ENCODE measurements at regions not wholly inside any gene's neighbourhood (a gene's known extent, or its start where the extent isn't known, plus 50 kb on each side); places are given as distances from the start of the nearest gene placed in this dataset.
"Not testable (repeated sequence)": the region's sequence is repeated elsewhere in the genome, so short reads cannot be mapped to it uniquely, and the experiment has no call there.

GRCh38 chr5:36481454-36482120 is 124.8 kb upstream of the SLC1A3 start:
- DNase-seq (ENCODE audit: low spot score), result no peak

DNA sequence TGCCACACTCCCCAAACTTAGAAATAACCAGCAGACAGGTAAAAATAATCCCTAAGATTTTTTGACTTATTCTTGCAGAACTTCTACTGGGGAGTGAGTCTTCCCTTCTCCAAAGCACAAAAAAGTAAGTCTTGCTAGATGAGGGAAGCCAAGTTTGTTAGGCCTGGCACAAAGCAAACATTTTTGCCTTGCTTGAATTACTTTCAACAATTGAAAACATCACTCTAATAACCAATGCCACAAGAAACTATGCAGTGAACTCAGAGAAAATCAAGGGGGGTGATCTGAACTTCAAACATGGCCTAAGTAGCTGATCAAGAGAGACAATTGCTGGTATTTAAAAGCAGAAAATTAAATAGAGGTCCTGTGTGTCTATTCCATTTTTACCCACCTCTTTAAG is 123.6 kb upstream of the SLC1A3 start:
- no peak for DNase-seq (ENCODE audit: low spot score)

DNA sequence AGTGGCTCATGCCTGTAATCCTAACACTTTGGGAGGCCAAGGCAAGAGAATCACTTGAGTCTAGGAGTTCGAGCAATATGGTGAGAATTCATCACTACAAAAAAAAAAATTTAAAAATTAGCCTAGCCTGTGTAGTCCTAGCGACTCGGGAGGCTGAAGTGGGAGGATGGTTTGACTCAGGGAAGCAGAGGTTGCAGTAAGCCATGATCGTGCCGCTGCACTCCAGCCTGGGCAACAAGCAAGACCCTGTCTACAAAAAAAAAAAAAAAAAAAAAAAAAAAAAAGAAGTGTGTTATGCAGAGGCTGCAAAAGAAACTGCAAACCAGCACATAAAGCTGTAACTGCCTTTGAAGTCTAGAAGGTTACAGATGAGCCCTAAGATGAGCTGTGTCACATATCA is 116.9 kb upstream of the SLC1A3 start:
- no peak for DNase-seq (ENCODE audit: low spot score)

GRCh38 chr5:36491856-36492255 is 114.5 kb upstream of the SLC1A3 start:
- DNase-seq (ENCODE audit: low spot score), result no peak

- DNase-seq (ENCODE audit: low spot score), result peak; percentile 11
Observed at GRCh38 chr5:36492984-36493654, 113.3 kb upstream of the SLC1A3 start.

GRCh38 chr5:36494028-36494427 is 112.4 kb upstream of the SLC1A3 start:
- no peak for DNase-seq (ENCODE audit: low spot score)

GRCh38 chr5:36494841-36495601 is 111.4 kb upstream of the SLC1A3 start:
- no peak for DNase-seq (ENCODE audit: low spot score)

DNA sequence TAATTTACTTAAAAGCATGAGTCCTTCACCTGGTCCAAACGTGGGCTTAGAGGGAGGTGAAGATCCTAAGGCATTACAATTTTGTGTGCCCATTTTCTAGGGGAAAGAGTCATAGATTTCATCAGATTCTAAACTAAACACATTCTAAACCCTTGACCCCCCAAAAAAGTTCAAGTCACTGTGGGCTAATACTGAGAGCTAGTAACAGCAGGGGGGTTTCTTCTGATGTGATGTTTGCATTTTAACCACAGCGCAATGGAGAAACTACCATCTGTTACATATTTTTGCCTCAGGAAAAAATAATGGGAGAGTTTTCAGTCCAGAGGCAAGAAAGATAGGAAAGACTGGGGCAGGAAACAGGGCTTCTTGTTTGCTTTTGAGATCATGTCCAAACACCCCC is 110.8 kb upstream of the SLC1A3 start:
- DNase-seq (ENCODE audit: low spot score), result no peak

DNA sequence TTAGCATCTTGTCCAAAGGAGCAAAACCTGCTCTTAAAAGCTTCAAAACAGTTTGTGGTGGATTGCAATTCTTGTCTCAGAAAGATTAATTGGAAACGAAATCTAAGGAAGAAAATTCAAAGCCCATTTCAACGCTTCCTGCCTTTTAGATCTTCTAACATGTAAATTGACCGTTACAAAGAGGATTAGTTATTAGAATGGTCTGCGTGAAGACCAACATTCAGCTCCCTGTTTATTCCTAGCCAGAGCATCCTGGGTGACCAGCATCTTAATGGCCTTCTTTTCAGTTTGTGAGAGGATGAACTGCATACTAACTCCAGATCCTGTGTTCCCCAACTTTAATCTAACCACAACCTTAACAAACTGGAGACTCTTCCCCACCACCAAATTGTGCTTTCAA is 109.9 kb upstream of the SLC1A3 start:
- DNase-seq (ENCODE audit: low spot score), result no peak

DNA sequence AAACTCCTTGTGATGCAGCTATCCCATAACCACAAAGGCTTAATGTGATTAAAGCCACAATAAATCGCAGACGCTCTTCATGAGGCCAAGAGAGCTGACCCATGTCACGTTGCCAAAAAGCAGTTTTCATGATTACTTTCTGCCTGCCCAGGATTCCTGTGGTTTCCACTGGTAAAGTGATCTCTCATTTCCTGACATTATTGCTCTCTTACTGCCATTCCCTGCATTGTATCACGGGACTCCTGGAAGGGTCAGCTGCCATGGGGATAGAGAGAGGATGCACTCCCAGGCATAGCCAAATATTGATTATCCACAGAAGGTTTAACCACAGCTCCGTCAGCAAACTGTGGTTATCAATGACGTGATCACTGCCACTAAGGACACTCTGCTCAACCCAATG is 103.8 kb upstream of the SLC1A3 start:
- DNase-seq (ENCODE audit: low spot score), result no peak

DNA sequence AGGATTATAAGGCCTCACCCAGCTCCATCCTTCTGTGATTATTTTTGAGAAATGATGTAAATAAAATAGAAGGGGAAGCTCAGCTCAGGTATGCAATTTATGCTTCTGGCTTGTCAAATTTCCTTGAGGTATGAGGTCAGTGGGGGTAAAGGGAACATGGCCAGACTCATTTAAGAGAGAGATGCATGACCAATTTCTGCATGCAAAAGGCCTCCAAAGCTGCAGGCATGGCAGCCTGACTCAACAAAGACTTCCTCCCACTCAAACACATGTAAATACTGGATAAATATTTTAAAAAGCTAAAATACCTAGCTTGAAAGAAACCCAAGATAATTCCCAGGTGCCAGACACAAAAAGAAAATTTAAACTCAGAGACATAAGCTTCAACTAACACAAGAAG is 101.4 kb upstream of the SLC1A3 start:
- DNase-seq (ENCODE audit: low spot score), result no peak

GRCh38 chr5:36507332-36507952 is 99.0 kb upstream of the SLC1A3 start:
- peak; percentile 60 for DNase-seq (ENCODE audit: low spot score)

DNA sequence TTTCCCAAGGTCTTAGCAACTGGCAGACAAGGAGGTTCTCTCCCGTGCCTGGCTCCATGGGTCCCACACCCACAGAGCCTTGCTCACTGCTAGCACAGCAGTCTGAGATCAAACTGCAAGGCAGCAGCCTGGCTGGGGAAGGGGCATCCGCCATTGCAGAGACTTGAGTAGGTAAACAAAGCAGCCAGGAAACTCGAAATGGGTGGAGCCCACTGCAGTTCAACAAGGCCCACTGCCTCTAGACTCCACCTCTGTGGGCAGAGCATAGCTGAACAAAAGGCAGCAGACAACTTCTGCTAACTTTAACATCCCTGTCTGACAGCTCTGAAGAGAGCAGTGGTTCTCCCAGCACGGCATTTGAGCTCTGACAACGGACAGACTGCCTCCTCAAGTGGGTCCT is 98.1 kb upstream of the SLC1A3 start:
- not testable (repeated sequence) for DNase-seq (ENCODE audit: low spot score)

- DNase-seq (ENCODE audit: low spot score), result not testable (repeated sequence)
Observed at GRCh38 chr5:36513647-36514046, 92.8 kb upstream of the SLC1A3 start.

- no peak for DNase-seq (ENCODE audit: low spot score)
Observed at GRCh38 chr5:36519881-36520280, 86.5 kb upstream of the SLC1A3 start.

GRCh38 chr5:36521219-36521618 is 85.2 kb upstream of the SLC1A3 start:
- no peak for DNase-seq (ENCODE audit: low spot score)

DNA sequence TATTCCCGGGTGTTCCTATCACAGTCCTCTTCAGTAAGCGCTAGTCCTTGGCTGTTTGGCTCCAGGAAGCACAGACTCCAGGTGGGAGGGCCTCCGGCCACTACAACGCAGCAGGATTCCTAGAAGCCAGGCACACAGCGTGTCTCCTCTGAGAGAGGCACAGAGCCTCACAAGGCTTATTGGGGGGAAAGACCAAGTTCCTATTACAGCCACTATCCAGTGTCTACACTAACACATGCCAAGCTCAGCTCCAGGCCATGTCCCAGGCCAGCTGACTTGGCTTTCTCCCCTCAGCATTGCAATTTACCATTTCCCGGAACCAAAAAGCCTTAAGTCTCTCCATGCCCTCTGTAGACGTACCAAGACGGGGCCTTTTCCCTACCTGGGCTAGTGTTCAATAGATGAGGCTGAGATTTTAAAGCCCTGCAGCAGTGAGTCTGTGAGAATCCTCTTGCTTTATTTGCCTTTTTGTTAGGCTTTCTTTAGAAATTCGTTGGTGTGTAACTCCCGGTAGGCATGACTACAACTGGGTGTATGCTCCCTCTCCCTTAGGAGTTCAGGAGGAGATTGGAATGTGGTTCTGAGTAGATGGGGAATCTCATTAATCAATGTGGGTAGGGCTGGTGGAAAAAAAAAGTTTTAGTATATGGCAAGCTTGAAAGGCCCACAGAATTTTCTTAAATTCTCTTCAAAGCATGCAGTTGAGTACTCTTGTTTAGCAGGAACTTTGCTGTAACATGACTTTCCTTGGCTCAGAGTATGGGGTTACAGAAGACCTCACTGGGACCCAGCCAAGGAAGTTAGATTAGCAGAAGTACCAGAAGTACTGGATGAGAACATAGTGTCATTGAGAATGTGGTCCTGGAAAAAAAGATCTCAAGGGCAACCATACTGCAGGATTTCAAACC is 84.3 kb upstream of the SLC1A3 start:
- DNase-seq (ENCODE audit: low spot score), result no peak

GRCh38 chr5:36522746-36523065 is 83.7 kb upstream of the SLC1A3 start:
- no peak for DNase-seq (ENCODE audit: low spot score)

DNA sequence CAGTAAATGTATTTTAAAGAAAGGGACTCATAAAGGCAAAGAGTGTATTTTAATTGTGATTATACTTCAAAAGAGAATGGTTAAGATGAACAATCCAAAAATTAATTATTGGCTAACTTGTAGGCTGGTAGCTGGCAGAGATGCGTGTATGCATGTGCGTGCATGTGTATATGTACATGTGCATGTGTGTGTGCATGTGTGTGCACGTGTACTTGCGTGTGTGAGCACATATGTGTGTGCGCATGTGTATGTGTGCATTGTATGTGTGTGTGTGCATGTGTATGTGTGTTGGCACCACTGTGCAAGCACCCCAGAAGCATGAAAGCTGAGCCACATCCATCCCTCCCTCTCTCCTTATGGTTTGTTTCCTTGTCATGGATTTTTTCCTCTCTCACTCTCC is 83.0 kb upstream of the SLC1A3 start:
- no peak for DNase-seq (ENCODE audit: low spot score)

DNA sequence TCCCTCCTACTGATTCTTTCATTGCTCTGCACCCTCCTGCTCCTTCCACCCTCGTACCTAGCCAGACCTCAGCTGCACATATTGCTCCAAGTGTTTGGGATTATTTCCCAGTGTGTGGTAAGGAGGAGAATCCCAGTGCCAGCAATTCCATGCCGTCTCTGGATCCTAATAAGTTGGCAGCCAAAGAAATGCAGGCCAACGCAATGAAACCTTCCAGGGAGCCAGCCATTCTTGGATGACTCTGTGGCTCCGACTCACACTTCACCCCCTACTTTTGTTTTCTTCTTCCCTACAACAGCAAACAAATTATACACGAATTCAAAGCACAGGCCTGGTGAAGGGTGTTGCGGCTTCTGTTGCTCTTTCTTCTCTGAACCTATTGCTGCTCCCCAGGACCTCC is 82.5 kb upstream of the SLC1A3 start:
- DNase-seq (ENCODE audit: low spot score), result no peak

DNA sequence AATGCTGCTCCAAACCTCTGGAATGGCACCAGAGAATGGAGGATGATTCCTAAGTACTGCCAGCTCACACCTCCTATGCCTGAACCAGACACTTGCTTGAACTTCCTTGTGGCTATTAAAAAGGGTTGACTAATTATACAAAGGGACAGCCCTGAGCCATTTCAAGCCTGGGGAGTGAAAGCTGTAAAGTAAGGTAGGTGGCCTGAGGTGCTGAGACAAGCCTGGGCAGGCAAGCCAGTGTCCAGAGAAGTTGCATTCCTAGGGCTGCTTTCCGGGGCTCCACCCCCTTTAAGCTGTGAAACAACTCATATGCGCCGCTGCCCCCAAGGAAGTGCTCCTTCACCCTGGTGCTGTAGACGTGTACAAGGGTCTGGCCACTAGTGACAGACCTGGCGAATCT is 79.9 kb upstream of the SLC1A3 start:
- no peak for DNase-seq (ENCODE audit: low spot score)

- no peak for DNase-seq (ENCODE audit: low spot score)
Observed at GRCh38 chr5:36528588-36528987, 77.8 kb upstream of the SLC1A3 start.

Data from HuH-7.5 (cell line).